WI38 (cell line): ENCODE measurements at regions not wholly inside any gene's neighbourhood (a gene's known extent, or its start where the extent isn't known, plus 50 kb on each side); places are given as distances from the start of the nearest gene placed in this dataset.

Source experiments
- H3K4me3 ChIP-seq: 2 replicates; pipeline ENCODE4 v1.5.1; 2011; ENCODE audit warnings: low read depth, mild to moderate bottlenecking, control low read depth, low read length
- TF ChIP-seq, protein P1 (sequence below): IDR thresholded peaks from 2 replicates; pipeline ENCODE4 v1.5.1; 2012; ENCODE audit warnings: low read depth, mild to moderate bottlenecking, control low read depth, low read length

DNA sequence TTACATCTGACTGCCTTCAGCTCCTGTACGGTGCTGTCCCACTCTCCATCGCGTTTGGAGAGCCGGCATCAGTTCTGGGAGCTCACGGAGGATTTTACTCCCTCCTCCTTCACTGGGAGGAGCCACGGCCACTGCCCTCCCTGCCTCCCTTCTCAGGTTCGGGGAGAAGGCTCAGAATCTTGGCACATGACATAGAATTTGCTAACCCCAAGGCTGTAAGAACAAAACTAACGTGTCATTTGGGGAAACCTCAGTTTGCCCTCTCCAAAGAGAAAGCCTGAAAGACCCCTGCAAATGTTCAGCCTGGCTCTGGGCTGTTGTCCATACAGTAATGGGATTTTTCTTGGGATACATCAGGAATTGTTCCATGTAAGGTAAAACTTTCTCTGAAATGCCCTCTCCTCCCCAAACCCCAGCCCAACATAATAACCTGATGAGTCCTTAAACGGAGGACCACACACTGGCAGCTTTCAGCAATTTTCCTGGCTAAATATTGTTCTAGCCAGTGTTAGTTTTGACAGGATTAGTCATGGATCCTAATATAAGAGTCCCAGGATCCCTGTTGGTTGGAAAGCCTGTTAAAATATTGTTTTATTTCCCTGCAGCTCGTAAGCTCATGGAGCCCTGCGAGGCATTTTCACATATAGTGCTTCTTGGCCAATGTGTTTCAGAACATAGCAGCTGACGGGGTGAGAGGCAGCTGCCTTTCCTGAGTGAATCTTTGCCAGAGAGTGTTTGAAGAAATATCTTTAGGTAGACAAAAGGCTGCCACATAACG lies 98.8 kb downstream of the RHOU start:
- H3K4me3 ChIP-seq, result no peak overlapping the region
- TF ChIP-seq, protein P1, sequence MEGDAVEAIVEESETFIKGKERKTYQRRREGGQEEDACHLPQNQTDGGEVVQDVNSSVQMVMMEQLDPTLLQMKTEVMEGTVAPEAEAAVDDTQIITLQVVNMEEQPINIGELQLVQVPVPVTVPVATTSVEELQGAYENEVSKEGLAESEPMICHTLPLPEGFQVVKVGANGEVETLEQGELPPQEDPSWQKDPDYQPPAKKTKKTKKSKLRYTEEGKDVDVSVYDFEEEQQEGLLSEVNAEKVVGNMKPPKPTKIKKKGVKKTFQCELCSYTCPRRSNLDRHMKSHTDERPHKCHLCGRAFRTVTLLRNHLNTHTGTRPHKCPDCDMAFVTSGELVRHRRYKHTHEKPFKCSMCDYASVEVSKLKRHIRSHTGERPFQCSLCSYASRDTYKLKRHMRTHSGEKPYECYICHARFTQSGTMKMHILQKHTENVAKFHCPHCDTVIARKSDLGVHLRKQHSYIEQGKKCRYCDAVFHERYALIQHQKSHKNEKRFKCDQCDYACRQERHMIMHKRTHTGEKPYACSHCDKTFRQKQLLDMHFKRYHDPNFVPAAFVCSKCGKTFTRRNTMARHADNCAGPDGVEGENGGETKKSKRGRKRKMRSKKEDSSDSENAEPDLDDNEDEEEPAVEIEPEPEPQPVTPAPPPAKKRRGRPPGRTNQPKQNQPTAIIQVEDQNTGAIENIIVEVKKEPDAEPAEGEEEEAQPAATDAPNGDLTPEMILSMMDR, result no peak

DNA sequence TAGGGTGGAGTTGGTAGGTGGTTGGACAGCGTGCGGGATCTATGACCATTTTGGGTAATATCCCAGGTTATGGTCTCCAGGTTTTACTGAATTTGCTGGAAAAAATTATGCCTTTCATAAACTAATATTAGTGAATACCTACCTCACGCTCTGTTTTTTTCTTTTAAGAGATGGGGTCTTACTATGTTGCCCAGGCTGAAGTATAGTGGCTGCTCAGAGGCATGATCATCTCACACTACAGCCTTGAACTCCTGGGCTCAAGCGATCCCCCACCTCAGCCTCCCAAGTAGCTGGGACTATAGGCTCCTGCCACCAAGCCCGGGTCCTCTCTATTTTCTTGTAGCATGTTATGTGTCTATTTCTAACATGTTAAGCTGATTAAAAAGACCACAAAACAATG lies 100.2 kb downstream of the RHOU start:
- no peak overlapping the region for H3K4me3 ChIP-seq
- TF ChIP-seq, protein P1, result no peak

DNA sequence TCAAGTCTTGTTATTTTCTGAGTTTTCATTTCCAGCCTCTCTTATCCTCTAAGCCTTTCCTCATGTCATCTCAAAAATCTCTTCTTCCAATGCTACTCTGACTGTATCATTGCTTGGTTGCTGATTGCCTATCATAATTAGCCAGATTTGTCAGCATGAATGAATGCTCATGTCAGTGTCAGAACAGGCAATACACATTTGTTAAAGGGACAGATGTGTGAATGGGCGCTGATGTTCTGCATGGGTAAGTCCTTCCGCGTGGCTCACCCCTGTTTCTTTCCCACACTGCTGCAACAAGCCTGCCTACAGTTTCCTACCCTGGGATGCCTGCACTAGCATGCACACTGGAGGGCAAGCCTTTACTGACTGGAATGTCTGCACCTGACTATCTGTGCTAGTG lies 100.6 kb downstream of the RHOU start:
- TF ChIP-seq, protein P1, result no peak
- no peak overlapping the region for H3K4me3 ChIP-seq

DNA sequence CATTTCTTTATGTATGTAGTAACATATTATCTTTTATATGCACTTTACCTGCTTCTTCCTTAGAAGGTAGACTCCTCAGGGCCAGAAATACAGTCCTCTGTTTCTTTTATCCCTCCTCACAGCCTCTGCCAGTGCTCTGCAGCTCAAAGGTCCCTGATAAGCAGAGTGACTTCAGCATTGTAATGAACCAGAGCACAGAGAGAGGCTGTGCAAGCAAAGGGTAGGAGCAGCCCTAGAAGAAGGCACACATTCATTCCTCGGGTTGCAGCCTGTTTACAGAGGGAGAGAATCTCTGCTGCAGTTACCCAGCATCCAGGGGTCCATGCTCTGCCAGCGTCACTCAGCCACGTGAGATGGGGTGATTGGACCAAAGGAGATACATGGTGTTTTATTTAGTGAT lies 101.1 kb downstream of the RHOU start:
- H3K4me3 ChIP-seq, result no peak overlapping the region
- TF ChIP-seq, protein P1, result no peak

DNA sequence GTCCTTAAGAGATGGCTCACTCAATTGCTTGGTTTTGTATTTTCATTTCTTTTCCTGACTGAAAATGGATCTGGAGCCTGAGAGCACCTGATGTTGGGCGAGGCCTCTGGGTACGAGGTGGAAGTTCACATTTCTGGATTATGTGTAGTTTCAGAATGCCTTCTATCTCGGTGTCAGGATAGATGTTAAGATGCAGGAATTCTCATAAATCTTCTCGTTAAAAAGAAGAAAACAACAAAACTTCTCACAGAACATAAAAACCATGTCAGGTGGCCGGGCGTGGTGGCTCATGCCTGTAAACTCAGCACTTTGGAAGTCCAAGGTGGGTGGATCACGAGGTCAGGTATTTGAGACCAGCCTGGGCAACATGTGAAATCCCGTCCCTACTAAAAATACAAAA lies 101.8 kb downstream of the RHOU start:
- TF ChIP-seq, protein P1, result no peak
- no peak overlapping the region for H3K4me3 ChIP-seq

DNA sequence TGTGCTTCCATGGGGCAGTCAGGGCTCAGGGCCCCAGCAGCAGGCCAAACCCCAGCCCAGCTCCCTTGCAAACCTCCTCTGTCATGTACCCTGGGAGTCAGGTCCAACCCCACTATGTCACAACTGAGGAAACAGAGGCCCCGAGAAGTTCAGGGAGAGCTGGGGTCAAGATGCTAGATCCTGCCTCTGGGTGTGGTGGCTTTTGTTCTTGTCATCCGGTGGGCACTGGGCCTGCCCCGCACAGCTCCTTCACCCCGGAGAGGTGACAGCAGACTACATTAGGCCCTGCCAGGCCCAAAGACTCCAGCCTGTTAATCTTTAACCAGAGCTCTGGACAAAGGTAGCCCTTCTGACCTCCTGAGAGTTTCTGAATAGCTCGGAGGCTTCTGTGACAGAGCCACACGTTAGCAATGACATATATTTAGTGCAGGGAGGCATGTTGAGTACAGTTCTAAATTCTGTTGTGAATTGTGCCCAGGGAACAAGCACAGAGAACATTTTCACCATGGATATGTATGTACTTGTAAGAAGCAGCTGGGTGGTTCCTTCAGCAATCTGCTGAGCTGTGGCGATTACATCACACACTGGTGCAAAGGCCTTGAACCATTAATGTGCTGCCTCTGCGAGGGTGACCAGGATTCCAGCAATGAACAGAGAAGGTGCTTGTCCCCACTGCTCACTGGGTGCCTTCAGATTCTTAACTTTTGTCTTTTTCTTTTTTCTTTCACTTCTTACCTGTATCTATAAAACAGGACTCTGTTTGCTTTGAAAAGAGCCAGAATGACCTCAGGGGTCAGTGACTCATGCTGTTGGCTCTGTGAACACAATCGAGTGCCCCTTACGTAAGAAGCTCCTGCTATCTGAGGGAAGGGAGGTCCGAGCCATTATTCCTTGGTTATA lies 102.8 kb downstream of the RHOU start:
- TF ChIP-seq, protein P1, result no peak
- H3K4me3 ChIP-seq, result no peak overlapping the region
